ENCODE measurements at regions not wholly inside any gene's neighbourhood (a gene's known extent, or its start where the extent isn't known, plus 50 kb on each side); places are given as distances from the start of the nearest gene placed in this dataset.

DNA sequence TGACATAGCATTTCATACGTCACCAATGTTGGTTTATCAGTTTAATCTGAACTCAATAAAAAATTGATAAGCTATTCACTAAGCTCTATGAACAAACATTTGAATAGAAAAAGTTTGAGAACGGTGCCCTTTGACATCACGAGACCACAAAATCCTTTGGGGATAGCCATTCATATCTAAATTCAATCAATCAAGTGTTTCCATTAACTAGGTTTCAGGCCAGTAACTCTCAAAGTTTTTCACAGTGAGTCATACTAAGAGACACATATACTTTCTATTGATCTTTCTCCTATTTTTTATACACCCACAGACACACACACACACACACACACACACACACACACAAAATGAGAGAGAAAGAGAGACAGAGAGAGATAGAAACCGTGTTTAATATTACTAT, 235.4 kb upstream of the SNX7 start:
- intact Hi-C loops (cut with micrococcal nuclease): no loop called here

DNA sequence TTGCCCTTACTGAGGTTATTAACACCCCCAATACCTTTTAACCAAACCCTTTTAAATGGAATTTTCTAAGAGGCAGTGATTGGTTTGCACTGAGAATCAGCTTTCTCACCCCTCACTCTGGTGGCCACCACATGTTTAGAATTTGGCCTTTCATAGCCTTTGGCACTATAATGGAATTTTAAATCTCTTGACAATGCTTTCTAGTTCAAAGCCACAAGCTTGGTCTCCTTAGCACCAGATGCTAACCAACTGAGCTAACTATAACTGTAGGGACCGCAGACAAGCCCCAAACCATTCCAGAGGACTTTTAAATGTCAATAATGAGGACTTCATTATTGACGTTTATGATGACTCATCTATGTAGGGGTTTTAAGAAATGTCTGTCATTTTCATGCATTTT, 238.7 kb upstream of the SNX7 start:
- intact Hi-C loops (cut with micrococcal nuclease): no loop called here

DNA sequence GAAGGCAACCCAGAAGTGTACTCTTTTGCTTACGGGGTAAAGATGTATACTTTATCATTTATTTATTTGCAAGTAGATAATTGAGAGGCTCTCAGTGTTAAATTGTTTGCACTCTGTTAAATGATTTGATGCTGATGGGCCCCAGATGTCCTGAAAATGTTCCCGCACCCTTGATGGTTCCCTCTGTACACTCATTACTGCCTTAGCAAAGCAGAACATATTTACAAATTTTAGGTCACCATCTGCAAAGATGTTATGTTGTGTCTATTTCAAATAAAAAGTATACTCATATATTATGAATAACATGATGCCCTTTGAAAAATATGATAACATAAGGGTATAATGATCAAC, 240.5 kb upstream of the SNX7 start:
- intact Hi-C loops (cut with micrococcal nuclease): no loop called here

DNA sequence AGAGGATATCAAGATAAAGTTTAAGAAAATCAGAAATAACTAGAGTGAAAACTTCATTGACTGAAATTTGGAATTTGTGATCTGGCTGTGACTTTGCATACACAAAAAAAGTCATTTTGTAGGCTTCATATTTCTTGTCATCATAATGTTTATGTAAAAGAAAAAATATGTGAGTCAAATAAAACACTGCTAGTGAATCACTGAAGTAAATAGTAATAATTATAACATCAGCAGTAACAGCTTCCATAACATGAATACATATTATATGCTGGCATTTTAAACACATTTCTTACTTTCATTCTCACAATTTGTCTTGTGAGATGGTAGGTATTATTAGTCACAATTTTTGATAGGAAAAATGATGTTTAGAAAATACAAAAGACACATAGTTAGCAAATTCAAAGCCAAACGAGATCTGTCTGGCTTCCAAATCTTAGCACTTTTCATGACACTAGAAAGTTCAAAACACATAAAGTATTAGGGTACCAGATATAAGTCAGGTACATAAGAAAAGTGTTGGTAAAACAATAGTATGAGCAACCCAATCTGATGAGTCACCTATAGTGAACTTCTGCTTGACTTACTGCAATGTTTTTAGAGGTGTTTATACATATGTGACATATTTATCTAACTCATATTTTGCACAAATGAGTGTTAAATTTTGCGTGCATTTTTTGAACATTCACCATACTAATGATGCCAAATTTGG, 241.0 kb upstream of the SNX7 start:
- intact Hi-C loops (cut with micrococcal nuclease): no loop called here

DNA sequence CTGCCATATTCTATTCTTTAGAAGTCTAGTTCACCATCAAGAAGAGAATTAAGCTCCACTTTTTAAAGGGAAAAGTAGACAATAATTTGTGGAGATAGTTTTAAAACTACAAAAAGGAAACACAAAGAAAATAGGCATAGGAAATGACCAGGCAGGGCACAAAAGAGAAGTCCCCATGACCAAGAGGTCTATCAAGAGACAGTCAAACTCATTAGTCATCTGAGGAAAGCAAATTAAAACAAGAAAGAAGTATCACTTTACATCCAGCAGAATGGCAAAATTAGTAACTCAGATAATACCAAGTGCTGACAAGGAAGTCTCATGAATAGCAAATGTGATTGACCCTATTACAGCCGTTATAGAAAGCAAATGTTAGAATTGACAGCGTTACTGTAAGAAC, 243.7 kb upstream of the SNX7 start:
- intact Hi-C loops (cut with micrococcal nuclease): no loop called here

DNA sequence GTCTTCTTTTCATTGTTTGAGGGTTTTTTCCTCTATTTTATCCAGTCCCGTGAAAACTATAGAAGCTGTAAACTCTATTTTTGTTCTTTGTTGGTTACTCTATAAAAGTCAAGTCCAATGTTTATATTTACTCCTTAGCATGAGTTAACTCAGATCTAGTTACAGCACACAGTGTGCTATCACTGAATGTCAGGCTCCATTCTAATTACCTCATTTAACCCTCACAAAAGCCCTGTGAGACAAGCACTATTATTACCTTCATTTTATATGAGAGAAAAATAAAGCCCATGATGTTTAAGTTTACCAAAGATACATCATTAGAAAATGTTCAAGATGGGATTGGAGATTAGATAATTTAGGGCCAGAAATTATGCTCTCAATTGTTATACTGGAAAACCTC, 251.4 kb upstream of the SNX7 start:
- intact Hi-C loops (cut with micrococcal nuclease): no loop called here

- intact Hi-C loops (cut with micrococcal nuclease): loop anchor here (1.0 to 5.0 kb wide), 5 partner anchors 8 to 1684 kb away; partner anchors contain the start of gene PTBP2
Measured at GRCh38 chr1:98406352-98407088, 255.0 kb upstream of the SNX7 start.

- intact Hi-C loops (cut with micrococcal nuclease): loop anchor here (1.0 to 5.0 kb wide), 7 partner anchors 7 to 1683 kb away; partner anchors contain the start of gene PTBP2
Measured at GRCh38 chr1:98405581-98406074, 255.9 kb upstream of the SNX7 start.

DNA sequence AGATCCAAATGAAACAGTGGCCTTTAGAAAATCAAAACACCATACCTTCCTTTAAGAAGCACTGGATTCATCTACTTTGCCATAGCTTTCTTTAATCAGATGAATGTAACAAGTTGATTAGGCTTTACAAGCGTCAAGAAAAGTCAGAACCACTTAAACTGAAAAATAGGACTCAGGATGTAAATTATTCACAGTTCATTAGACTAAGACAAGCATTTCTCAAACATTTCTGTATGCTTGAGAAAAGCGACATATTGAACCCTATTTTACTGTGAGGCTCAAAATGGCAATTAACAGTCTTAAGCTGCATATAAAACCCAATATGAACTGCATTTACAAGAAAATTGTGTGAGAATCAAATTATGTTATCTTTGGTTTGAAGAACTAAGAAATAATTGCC, 256.7 kb upstream of the SNX7 start:
- intact Hi-C loops (cut with micrococcal nuclease): loop anchor here (1.0 to 5.0 kb wide), 5 partner anchors 17 to 1683 kb away; partner anchors contain the start of gene PTBP2

- intact Hi-C loops (cut with micrococcal nuclease): no loop called here
Measured at GRCh38 chr1:98403963-98404480, 257.5 kb upstream of the SNX7 start.

GRCh38 chr1:98402860-98403259, 258.7 kb upstream of the SNX7 start:
- intact Hi-C loops (cut with micrococcal nuclease): no loop called here

GRCh38 chr1:98400446-98400845, 261.1 kb upstream of the SNX7 start:
- intact Hi-C loops (cut with micrococcal nuclease): no loop called here

GRCh38 chr1:98399218-98399617, 262.3 kb upstream of the SNX7 start:
- intact Hi-C loops (cut with micrococcal nuclease): no loop called here

DNA sequence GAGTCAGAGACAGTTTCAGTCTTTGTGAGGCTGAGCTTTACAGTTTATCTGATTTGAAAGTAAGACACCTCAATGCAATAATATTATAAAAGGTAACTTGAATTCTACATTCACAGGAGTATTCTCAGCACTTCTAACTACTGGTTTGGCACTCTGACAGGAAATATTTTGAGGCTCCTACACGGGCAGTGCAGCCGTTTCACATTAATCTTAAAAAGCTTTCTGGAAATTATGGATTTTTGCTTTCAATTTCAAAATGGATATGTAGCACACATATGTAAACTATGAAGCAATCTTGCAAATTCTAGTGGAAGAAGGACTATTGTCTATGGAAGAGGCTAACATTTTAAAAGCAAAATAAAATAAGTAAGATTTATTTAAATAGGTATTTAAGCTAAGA, 262.9 kb upstream of the SNX7 start:
- intact Hi-C loops (cut with micrococcal nuclease): loop anchor here (1.0 kb wide), 1 partner anchor 8 kb away; no protein-coding TSS in a partner anchor

DNA sequence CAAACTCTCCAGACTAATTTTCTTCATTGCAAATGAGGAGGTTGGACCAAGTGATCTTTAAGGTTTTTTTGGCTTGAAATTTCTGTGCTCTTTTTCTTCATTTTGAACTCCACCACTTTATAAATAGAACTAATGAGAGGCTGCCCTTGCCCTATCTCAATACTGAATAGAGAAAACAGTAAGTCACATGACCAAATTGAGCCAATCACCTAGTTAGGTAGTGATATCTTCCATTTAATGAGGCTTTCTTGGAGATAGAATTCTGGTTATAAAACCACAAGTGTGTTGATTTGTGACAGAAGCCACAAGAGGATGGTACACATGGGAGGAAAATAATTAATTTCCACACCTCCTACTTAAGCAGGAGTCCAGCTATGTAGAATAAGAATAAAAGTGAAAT, 263.4 kb upstream of the SNX7 start:
- intact Hi-C loops (cut with micrococcal nuclease): loop anchor here (1.0 kb wide), 1 partner anchor 8 kb away; no protein-coding TSS in a partner anchor

- intact Hi-C loops (cut with micrococcal nuclease): no loop called here
Measured at GRCh38 chr1:98393719-98394118, 267.8 kb upstream of the SNX7 start.

DNA sequence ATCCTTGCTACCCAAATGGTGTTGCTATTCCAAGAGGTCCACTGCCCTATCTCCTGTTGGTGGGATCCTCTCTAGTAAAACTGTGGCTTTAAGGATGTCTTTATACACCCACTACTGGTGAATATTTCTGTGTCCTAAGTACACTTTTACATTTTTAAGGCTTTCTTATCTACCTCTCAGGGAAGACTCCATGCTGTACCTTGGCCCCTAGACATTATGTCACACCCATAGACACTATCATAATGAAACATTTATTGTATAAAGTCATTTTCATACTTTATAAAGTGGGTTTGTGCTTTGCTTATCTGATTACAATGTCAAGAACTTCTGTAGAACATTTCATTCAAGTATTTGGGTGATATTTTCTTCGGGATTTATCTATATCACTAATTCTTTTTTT, 270.3 kb upstream of the SNX7 start:
- intact Hi-C loops (cut with micrococcal nuclease): no loop called here

- intact Hi-C loops (cut with micrococcal nuclease): loop anchor here (5.0 kb wide), 1 partner anchor 68 kb away; no protein-coding TSS in a partner anchor
Measured at GRCh38 chr1:98389809-98390208, 271.7 kb upstream of the SNX7 start.

DNA sequence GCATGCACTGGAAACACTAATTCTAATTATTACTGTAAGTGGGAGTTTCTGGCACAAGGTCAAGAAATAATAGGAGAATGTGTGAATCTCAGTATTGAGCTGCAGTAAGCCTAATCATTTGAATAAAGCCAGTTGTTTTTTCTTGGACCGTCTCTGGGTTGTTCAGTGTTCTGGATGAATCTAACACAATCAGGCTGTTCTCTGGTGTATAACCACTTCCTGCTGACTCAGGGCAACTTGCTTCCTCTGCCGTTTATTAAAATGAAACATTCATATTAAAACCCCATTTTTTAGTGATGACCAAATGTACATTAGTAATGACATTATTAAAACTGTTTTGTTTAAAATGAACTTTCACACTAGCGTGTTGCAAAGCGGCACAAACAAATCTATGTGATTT, 273.1 kb upstream of the SNX7 start:
- intact Hi-C loops (cut with micrococcal nuclease): loop anchor here (1.0 to 5.0 kb wide), 2 partner anchors 17 to 66 kb away; no protein-coding TSS in a partner anchor

DNA sequence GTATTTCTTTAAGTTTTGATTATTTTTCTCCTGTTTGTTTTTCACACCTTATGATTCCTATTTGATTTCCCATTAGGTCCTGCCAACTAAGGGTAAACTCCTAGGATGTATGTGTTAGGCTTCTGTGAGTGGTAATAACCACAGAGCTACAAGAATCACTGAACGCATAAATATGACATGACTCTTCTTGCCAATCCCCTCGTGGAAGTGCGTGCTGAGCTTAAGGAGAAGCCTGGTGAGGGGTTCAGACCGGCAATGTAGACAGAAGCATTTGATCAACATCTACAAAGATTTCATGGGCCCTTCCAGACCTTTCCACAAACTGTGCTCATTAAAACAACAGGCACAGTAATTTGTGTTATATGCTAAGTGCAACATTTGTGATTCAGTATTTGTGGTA, 273.8 kb upstream of the SNX7 start:
- intact Hi-C loops (cut with micrococcal nuclease): loop anchor here (1.0 to 5.0 kb wide), 2 partner anchors 18 to 65 kb away; no protein-coding TSS in a partner anchor

- intact Hi-C loops (cut with micrococcal nuclease): loop anchor here (5.0 kb wide), 1 partner anchor 65 kb away; no protein-coding TSS in a partner anchor
Measured at GRCh38 chr1:98386675-98387440, 274.7 kb upstream of the SNX7 start.

Data from T-helper 1 cell treated with Interleukin-12 subunit alpha and Interleukin-12 subunit beta and Interleukin-4 antibody, amounts not matched to agents 30 ng/mL and 1 ng/mL, for 36 hours (primary cell).